ENCODE measurements at regions not wholly inside any gene's neighbourhood (a gene's known extent, or its start where the extent isn't known, plus 50 kb on each side); places are given as distances from the start of the nearest gene placed in this dataset.

- no peak for DNase-seq (ENCODE audit: low read depth)
- TF ChIP-seq CTCF (IDR thresholded peaks at IDR 0.05; ENCODE audit: control insufficient read depth, extremely low read depth, insufficient read depth): no peak
- H3K4me3 ChIP-seq (ENCODE audit: low read depth, low read length): no peak overlapping the region
These were observed 106.1 kb downstream of the LITAF start for GRCh38 chr16:11480634-11481033.

- no peak for DNase-seq (ENCODE audit: low read depth)
- H3K4me3 ChIP-seq (ENCODE audit: low read depth, low read length): no peak overlapping the region
- TF ChIP-seq CTCF (IDR thresholded peaks at IDR 0.05; ENCODE audit: control insufficient read depth, extremely low read depth, insufficient read depth): no peak
These were observed 104.7 kb downstream of the LITAF start for GRCh38 chr16:11481987-11482386.

GRCh38 chr16:11482946-11483748 is 103.6 kb downstream of the LITAF start:
- H3K4me3 ChIP-seq (ENCODE audit: low read depth, low read length): no peak overlapping the region
- no peak for TF ChIP-seq CTCF (IDR thresholded peaks at IDR 0.05; ENCODE audit: control insufficient read depth, extremely low read depth, insufficient read depth)
- no peak for DNase-seq (ENCODE audit: low read depth)

- no peak overlapping the region for H3K4me3 ChIP-seq (ENCODE audit: low read depth, low read length)
- no peak for TF ChIP-seq CTCF (IDR thresholded peaks at IDR 0.05; ENCODE audit: control insufficient read depth, extremely low read depth, insufficient read depth)
- DNase-seq (ENCODE audit: low read depth): no peak
These were observed 101.9 kb downstream of the LITAF start for GRCh38 chr16:11484691-11485258.

GRCh38 chr16:11485676-11486075 is 101.0 kb downstream of the LITAF start:
- DNase-seq (ENCODE audit: low read depth): no peak
- no peak overlapping the region for H3K4me3 ChIP-seq (ENCODE audit: low read depth, low read length)
- TF ChIP-seq CTCF (IDR thresholded peaks at IDR 0.05; ENCODE audit: control insufficient read depth, extremely low read depth, insufficient read depth): no peak

- TF ChIP-seq CTCF (IDR thresholded peaks at IDR 0.05; ENCODE audit: control insufficient read depth, extremely low read depth, insufficient read depth): no peak
- H3K4me3 ChIP-seq (ENCODE audit: low read depth, low read length): no peak overlapping the region
- no peak for DNase-seq (ENCODE audit: low read depth)
These were observed 99.4 kb downstream of the LITAF start for GRCh38 chr16:11487289-11487688.
